ENCODE measurements at regions not wholly inside any gene's neighbourhood (a gene's known extent, or its start where the extent isn't known, plus 50 kb on each side); places are given as distances from the start of the nearest gene placed in this dataset.

DNA sequence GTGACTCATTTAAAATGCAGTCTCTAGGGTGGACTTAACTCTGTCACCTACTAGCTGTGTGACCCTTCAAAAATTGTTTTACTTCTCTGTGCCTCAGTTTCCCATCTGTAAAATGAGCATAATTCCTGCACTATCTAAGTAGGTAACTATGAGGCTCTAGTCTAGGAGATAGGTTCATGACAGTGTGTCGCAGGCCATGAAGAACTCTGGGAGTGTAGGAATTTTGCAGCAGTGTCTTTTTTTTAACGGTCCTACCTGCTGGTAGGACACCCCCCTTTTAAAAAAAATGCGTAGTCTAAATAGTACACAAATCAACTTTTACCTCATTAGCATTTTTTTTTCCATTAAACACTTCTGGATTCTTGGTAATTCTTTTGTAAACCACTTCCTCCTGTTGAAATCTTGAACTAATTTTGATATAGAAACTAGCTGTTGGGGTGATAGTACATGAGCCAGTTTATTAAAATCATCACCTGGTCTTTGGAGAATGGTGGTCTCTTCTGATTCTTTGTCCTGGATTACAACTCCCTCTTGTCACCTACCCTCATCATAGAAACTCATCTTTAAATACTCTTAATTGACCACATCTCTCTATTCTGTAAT lies 86.0 kb upstream of the SLC38A2 start:
- H3K27ac ChIP-seq: no peak overlapping the region
- no peak for TF ChIP-seq ZFX (IDR thresholded peaks at IDR 0.05; ENCODE audit: borderline replicate concordance)
- TF ChIP-seq, protein P1, sequence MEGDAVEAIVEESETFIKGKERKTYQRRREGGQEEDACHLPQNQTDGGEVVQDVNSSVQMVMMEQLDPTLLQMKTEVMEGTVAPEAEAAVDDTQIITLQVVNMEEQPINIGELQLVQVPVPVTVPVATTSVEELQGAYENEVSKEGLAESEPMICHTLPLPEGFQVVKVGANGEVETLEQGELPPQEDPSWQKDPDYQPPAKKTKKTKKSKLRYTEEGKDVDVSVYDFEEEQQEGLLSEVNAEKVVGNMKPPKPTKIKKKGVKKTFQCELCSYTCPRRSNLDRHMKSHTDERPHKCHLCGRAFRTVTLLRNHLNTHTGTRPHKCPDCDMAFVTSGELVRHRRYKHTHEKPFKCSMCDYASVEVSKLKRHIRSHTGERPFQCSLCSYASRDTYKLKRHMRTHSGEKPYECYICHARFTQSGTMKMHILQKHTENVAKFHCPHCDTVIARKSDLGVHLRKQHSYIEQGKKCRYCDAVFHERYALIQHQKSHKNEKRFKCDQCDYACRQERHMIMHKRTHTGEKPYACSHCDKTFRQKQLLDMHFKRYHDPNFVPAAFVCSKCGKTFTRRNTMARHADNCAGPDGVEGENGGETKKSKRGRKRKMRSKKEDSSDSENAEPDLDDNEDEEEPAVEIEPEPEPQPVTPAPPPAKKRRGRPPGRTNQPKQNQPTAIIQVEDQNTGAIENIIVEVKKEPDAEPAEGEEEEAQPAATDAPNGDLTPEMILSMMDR (IDR thresholded peaks at IDR 0.05): no peak

GRCh38 chr12:46457958-46458357 lies 85.4 kb upstream of the SLC38A2 start:
- no peak overlapping the region for H3K27ac ChIP-seq
- TF ChIP-seq ZFX (IDR thresholded peaks at IDR 0.05; ENCODE audit: borderline replicate concordance): no peak
- TF ChIP-seq, protein P1 (IDR thresholded peaks at IDR 0.05): no peak

DNA sequence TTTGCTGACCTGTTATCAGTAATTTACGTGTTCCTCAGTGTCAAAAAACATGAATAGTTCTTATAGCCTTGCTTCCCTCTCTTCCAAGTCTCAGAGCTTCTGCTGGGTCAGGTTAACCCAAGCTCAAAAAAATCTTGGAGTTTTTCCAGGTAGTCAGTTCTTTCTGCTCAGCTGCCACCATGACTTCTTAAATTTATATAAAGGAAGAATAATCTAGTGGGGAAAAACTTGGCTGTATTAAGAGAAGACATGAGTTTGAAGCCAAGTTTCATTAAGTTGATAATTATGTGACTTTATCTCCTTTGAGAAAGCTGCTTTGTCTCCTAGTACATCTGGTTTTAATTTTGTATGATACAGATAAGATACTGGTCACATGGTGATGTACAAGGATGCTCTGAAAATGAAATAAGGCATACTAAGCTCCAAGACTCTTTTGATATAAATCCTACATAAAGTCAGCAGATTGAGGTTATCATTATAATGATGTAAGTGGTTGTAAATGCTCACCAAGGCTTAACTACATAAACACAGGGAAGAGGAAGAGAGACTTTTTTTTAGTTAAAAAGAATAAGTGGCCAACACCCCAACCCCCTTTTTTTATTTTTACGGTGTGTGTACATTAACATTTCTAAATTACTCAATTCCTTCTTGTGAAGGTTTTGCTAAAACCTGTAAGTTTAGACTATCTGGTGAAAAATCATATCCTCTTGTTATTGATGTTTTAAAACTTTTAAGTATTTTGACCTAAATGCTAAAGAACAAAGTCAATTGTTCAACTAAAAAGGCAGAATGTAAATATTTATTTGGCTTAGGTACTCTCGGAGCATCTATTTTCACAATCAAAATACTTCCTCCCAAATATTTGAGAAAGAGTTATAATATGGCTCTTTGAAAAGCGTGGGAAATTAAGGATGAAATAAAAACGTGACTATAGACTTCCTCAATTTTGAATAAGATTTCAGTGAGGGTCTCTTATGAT lies 84.1 kb upstream of the SLC38A2 start:
- peak overlapping the region; percentile 46 for H3K27ac ChIP-seq
- TF ChIP-seq ZFX (IDR thresholded peaks at IDR 0.05; ENCODE audit: borderline replicate concordance): no peak
- TF ChIP-seq, protein P1 (IDR thresholded peaks at IDR 0.05): no peak

GRCh38 chr12:46455648-46456352 lies 83.2 kb upstream of the SLC38A2 start:
- TF ChIP-seq, protein P1 (IDR thresholded peaks at IDR 0.05): no peak
- TF ChIP-seq ZFX (IDR thresholded peaks at IDR 0.05; ENCODE audit: borderline replicate concordance): no peak
- peak overlapping the region; percentile 46 for H3K27ac ChIP-seq

GRCh38 chr12:46454981-46455380 lies 82.4 kb upstream of the SLC38A2 start:
- peak overlapping the region; percentile 46; the same call in 1 of the 2 replicates for H3K27ac ChIP-seq
- TF ChIP-seq, protein P1 (IDR thresholded peaks at IDR 0.05): no peak
- TF ChIP-seq ZFX (IDR thresholded peaks at IDR 0.05; ENCODE audit: borderline replicate concordance): no peak

- H3K27ac ChIP-seq: no peak overlapping the region
- TF ChIP-seq, protein P1 (IDR thresholded peaks at IDR 0.05): no peak
- TF ChIP-seq ZFX (IDR thresholded peaks at IDR 0.05; ENCODE audit: borderline replicate concordance): no peak
Observed at GRCh38 chr12:46453428-46453827, 80.9 kb upstream of the SLC38A2 start.
